Hematopoietic multipotent progenitor cell (in vitro differentiated cells): ENCODE measurements at regions not wholly inside any gene's neighbourhood (a gene's known extent, or its start where the extent isn't known, plus 50 kb on each side); places are given as distances from the start of the nearest gene placed in this dataset.

Experiments used
- DNase-seq, 3 donors: peaks; one replicate each; pipeline ENCODE4 v3.0.0-alpha.2; 2011 to 2015; ENCODE audit warnings: low read depth in 2 of 3, low spot score in 2 of 3

DNA sequence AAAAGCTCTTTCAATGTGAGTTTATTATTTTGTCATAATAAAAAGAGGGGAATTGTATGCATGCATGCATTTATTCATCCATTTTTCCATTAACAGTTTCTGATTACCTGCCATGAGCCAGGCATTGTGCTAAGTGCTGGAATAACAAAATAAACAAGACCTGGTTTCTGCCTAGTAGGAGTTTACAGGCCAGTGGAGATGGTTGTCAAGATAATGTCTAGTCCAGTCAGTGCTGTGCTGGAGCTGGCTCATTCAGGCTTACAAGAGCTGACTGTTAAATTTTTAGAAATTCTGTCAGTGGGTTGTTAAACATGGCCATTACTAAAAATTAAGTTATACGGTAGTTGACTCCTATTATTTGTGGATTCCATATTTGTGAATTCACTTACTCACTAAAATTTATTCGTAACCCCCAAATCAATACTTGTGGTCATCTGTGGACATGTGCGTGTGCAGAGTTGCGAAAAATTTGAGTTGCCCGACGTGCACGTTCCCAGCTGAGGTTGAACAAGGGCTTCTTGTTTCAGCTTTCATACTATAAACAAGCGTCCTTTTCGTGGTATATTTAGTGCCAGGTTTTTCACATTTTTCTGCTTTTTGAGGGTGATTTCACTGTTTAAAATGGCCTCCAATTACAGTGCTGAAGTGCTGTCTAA is 172.3 kb upstream of the RPS6KA3 start:
- no peak for DNase-seq

DNA sequence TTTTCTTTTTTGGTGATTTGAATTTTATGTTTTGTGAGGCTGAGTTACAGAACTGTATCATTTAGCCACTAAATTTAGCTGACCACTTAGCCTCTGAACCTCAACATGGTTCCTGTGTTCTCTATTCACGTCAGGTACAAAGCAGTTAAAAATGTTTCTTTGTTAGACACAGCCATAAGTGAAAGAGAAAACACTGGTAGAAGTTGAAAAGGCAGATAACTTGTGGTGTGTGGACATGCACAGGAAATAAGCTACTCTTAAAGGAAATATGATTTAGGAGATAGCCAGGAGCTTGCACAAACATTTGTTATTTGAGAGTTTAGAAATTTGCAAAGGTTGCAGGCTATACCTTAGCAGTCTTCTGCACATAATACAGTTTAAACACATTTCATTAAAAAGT is 171.0 kb upstream of the RPS6KA3 start:
- peak in 2 of 3 donors; percentile 32 to 71 for DNase-seq

DNA sequence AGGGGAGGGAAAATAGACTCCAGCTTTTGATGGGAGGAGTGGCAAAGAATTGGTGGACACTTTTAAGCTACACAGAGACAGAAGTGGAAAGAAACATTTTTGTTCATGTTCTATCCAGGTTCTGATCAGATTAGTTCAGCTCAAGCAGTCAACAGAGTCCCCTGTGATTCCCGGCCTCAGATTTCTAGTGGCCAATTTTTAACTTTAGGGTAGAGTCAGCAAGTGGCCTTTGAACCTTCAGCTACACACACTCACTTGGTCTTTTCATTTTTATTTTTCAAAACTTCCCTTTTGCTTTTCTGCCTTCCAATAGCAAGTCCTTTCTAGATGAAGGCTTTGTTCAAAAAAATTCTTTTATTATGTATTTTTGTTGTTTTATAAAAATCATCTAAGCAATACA is 169.2 kb upstream of the RPS6KA3 start:
- no peak for DNase-seq

DNA sequence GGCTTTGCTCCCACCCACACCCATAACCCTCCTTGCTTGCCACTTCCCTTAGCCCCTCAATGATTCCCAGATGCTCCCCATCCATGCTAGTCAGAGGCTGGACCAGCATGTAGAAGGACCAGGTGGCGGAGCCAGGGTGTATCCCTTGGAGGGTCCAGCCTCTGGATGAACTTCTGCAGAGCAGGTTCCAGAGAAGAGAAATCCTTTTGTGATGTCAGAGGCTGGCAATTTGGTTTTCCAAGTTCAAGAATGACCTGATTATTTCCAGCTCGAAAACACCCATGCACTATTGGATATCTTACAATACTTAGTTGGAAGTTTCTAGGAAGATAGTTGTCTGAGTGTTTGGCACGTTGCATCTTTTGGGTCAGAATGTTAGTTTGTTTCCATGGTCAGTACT is 168.3 kb upstream of the RPS6KA3 start:
- no peak for DNase-seq

DNA sequence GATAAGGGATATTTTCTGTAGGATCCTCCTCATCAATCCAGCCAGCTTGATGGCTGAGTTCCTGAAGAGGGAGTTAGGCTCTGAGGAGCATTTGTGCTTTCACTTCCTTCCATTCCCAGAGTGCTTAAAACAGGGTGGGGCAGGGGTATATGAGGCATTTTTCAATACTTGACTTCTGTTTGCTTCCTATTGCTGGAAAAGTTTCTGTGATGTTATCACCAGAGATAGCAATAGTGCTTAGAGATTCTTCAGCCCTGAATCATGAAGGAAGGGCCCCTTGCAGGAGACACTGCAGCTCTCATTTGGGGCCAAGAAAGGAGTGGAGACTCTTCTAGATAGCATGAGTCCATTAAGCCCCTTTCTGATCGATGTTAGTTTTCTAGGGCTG is 166.7 kb upstream of the RPS6KA3 start:
- DNase-seq = no peak

DNA sequence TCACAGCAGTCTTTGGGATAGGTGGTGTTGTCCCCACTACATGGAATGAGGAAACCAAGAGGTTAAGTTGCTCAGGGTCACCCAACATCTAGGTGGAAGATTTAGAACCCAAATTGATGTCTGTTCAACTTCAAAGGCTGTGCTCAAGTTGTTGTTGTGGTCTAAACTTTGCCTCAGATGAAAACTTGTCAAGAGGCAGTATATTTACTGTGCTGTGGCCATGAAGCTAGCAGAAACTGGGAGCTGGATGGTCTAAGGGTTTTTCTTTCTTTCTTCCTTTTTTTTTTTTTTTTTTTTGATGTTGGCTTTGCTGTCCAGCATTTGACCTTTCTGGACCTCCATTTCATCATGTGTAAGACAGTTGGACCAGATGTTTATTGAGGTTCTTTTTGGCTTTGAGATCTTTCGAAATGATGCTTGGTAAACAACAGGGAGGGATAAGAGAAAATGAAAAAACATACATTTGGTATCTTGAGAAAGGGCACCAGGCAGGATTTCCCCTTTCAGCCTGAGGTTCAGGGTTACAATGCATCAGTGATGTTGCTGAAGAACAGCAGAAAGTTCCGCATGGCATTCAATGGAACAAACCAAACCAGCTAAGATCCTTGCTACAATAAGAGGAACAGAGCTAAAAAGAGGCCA is 166.2 kb upstream of the RPS6KA3 start:
- no peak for DNase-seq

DNA sequence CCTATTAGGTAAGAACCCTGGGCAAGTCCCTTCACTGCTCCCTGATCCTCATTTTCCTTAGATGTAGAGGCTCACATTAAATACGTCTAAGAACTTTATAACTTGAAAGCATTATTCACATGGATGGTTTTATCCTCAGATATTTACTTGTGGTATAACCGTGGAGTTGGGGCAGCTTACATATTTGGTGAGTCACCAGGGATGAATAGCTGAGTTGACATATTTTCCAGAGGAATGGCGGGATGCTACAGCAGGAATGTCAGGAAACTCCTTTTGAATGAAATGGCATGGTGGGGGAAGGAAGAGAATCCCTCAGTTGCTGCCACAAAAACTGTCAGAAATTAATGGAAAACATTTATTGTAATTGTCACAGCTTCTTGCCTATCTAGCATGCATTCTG is 165.3 kb upstream of the RPS6KA3 start:
- no peak for DNase-seq

DNA sequence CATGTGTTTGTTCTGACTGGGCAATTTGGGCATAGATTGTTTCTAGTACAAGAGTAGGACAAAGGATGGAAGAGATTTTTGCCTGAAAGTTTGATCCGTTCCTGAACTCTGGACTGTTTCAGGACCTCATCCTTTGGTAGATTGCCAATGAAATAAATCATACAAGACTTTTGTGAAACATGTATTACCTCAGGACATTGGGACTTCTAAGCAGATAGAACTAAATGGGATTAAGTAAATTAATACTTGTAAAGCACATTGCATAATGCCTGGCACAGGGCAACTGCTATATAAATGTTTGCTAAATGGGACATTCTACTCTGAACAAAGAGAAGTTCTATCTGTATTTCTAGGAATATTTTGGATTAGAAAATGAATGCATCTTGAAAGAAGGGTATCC is 164.8 kb upstream of the RPS6KA3 start:
- no peak for DNase-seq

DNA sequence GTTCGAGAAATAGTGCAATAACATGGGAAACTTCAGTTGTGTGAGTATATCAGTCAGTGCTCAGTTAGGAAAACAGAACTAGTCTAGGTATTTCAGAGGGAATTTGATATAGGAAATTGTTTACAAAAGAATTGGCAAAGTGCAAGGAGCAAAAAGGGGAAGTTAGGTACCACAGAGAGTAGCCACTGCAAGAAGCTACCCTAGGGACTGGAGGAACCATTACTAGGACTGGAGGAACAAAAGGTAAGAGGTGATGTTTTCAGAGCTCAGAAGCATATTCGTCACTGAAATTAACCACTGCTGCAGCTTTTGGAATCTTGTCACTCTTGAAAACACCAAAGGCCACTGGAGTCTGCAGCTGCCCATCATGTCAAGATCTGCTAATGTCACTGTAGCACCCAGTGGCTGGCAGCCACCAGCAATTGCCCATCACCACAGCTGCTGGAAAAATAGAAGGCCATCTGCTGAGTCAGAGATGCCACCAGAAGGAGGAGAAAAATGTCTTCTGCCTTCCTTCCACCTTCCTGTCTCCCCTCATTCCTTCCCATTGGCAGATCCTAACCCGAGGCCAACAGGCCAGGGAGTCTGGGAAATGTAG is 160.6 kb upstream of the RPS6KA3 start:
- no peak for DNase-seq

DNA sequence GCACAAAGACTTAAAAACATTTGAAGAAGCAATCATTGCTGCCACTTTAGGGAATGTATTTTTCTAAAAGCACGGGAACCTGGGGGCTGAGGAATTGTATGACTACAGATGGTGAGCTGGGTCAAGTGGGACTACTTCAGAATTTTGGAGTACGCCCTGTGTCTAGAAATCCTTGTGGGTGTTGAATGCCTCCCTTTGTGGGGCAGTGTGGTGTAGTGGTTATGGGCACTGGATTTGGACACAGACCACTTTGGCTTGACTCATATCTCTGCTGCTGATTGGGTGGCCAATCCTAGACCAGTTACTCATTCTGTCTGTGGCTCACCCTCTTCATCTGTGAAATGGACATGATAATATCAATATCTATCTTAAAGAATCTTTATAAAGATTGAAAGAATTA is 155.0 kb upstream of the RPS6KA3 start:
- DNase-seq = no peak

DNA sequence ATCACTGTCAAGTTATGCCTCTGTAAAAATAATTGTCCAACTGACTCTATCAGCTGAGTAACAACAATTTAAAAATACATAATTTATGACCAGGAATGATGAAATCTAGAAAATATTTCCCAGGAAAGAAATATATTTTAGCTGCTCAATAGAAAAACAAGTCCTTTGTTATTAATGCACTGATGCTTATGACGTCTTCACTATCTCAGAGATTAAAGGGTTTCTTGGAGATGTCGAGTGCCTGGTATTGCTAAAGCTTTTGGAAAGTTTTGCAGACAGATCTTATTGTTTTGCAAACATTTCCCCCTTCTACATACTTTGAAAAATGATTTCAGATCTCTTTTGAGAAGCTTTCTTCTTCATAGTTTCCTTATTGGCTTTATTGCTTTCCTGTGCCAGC is 154.6 kb upstream of the RPS6KA3 start:
- DNase-seq = no peak

DNA sequence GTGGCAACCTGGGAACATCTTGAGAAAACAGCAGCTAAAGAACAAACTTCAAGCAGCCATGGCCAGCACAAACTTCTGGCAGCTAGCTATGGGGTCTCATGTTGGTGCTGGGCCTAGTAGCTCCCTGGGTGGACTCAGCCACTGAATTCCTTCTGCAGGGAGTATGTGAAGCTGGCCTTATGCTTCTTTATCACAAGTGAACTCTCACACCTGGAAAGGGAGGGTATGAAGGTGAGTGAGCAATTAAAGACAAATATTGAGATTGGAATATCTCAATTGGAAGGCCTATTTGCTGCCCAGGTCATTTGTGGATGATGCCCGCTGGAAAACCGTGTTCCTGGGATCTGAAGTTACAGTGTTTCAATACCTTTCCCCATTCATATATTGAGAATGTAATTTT is 153.3 kb upstream of the RPS6KA3 start:
- no peak for DNase-seq

DNA sequence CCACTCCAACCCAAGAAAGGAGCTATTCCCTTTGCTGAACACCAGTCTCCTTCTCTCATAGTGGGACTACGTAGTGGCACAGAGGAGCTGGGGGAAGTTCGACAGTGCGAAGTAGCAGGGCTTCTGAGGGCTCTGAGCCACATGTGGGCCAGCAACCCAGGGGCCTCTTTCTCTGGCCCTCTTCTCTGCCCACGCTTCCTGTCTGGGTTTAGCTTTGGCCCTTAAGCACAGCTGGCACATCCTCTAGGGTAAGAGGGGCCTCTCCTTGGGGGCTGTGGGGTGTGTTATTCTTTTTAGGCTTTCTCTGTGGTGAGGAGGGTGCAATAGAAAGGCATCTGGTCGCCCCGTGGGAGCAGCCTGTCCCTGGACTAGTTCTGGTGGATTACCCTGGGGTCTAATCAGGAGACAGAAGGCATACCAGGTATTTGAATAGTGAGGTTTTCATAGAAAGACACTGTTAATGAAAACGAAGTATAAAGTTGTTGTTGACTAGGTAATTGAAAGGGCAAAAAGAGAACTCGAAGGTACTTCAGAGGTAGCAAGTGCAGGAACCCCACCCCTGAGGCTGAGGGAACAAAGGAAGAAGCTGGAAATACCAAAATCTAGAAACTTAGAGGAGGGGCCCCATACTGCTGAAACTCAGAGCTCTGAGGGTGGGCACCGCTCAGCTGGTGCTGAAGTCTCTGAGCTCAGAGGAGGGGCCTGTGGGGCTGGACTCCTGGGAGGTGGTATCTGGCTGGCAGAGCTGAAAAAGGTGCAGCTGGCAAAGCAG is 151.9 kb upstream of the RPS6KA3 start:
- DNase-seq = peak in 1 of 3 donors; percentile 70

DNA sequence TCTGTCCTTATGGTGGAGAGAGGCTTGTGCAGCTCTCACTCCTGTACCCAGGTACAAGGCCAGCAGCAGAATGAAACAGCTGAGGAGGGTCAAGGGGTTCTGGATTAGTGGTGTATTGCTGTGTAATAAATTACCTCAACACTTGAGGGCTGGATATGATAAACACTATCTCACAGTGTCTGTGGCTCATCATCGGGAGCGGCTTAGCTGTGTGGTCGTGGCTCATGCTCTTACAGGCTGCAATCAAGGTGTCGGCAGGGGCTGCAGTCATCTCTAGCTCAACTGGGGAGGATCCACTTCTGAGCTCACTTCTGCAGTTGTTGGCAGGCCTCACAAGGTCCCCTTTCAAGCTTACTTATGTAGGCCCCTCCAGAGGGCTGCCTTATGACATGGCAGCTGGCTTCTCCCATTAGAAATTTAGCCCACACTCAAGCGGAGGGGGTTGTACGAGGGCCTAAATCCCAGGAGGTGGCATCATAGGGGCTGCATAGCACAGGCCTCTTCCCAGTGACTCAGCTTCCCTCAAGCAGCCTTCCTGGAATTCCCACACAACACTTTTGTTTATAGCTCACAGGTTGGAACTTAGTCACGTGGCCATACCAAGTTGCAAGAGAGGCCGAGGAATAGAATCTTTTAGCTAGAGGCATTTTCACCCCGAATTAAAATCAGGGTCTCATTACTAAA is 148.2 kb upstream of the RPS6KA3 start:
- no peak for DNase-seq

DNA sequence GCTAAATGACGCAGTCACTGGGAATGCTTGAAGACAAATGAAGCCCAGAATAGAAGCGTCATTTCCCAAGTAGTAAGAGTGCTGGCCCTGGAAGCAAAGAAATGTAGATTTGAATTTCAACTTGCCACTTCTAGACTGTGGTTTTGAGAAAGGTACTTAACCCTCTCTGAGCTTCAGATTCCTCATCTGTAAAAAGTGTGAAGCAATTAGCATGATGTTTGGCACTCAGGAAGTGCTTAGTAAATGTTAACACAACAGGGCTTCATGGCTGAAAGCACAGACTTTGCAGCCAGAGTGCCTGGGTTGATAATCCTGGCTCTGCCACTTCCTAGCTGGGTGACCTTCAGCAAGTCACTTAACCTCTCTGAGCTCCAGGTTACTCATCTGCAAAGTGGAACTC is 147.4 kb upstream of the RPS6KA3 start:
- no peak for DNase-seq

DNA sequence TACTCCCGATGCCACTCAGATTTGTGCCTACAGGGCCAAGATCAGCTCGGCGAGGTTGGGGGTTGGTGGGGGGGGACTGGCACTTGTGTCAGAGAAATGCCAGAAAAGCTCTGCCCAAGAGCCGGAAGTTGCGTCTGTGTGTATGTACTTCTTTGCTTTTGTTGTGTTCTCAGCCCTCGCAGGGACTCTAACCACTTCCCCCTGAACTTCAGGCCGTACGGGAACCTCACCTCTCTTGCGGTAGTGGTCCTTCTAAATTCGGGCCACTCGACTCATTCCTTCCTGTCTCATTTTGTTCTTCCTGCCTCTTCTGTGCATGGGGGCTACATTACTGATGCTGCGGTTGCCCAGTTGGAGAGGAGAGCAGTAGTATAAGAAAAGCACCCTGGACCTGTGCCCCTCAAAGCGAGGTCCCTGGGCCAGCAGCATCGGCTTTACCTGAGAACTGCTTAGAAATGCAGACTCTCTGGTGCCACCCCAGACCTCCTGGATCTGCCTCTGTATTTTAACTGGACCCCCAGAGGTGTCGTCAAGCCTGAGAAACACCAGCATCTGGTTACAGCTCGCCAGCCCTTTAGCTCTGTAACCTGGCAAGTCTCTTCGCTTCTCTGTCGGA is 146.3 kb upstream of the RPS6KA3 start:
- DNase-seq = peak; percentile 19 to 78 (median 43)

DNA sequence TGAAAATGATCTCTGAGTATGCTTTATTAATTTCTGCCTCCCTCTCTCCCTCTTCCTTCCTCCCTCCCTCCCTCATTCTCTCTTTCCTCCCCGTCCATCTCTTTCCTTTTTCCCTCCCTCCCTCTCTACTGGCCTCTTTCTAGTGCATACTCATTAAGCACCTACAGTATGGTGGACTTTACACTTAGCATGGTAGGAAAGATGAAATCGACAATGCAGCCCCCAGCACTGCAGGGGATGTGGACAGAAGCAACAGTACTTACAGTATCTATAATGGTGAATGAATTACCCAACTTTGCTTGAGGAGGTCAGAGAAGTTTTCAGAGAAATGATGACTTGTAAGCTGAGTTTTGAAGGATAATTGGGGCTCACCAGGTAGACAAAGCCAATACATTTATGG is 143.8 kb upstream of the RPS6KA3 start:
- DNase-seq = no peak

DNA sequence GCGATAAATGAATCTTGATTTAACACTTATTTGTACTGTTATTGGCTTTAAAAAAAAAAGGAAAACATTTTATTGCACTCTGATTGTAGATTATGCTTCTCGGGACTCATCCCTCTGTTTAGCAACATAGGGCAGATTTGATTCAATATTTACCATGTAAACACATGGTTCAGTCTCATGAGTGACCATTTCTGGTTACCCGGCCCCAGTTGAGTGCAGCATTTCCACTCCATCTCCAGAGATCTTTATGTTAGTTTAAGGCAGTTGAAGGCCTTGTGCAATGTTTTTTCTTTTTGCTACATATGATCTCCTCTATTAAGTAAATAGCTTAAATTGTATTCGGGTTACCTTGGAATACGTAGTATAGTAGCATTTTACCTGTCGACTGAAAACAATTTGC is 143.3 kb upstream of the RPS6KA3 start:
- no peak for DNase-seq

DNA sequence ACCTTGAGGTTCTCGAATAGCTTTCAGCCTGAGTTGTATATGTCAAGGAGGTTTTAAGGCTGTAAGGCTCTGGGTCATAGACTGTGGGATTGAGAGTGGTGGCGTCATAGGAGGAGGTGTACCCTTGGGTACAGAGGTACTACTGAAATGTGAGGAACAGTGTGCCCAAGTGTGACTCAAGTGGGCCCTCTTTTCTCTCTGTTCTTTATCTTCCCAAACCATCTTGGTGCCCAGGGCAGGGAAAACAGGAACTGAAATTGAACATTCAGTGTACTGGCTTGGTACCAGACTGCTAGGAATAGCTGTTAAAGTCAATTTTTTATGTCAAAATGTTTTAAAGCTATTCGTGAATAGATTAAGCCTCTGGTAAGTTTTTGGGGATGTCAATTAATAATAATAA is 136.2 kb upstream of the RPS6KA3 start:
- peak in 2 of 3 donors; percentile 20 to 67 for DNase-seq

DNA sequence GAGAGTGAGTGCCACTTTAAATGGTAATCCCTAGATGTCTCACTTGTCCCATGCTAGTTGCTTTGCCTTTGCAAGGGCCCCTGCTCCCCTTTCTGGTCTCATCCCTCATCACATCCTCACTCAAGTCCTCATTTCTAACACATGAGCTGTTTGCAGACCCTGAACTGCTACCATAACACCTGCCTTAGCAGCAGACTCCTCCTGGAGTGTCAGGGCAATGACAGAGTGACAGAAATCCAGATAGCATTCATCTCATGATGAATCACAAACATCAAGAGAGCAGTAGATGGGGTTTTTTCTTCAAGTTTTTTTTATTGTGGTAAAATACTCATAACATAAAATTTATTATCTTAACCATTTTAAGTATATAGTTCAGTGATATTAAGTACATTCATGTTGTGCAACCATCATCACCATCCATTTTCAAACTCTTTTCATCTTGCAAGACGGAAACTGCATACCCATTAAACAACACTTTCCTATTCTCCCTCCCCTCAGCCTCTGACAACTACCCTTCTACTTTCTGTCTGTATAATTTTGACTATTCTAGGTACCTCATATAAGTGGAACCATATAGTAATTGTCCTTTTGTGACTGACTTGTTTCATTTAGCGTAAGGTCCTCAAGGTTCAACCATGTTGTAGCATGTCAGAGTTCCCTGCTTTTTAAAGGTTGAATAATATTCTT is 133.2 kb upstream of the RPS6KA3 start:
- DNase-seq = no peak
